ENCODE measurements at regions not wholly inside any gene's neighbourhood (a gene's known extent, or its start where the extent isn't known, plus 50 kb on each side); places are given as distances from the start of the nearest gene placed in this dataset.

- Histone ChIP-seq H2AFZ (ENCODE audit: low read depth, low read length) (no peak overlapping the region), H3K27me3 (ENCODE audit: insufficient read depth, low read depth, low read length) (no peaks in the 10 kb centered on the region), H3K9ac (ENCODE audit: low read length) (no peak overlapping the region), H3K27ac (ENCODE audit: low read length) (no peak overlapping the region), H3K4me2 (ENCODE audit: low read length) (no peak overlapping the region), H3K4me3 (ENCODE audit: low read length) (no peak overlapping the region), H4K20me1 (ENCODE audit: insufficient read depth) (no peaks in the 10 kb centered on the region), H3K9me2 (ENCODE audit: insufficient read depth, low read length) (no peaks in the 10 kb centered on the region), H3K36me3 (ENCODE audit: insufficient read depth, low read length) (no peaks in the 10 kb centered on the region), H3K9me3 (ENCODE audit: low read length) (no peaks in the 10 kb centered on the region), H3F3A (ENCODE audit: insufficient read depth, low read length, poor library complexity, severe bottlenecking) (no peaks in the 10 kb centered on the region), H3K79me2 (replicated peaks; ENCODE audit: insufficient read depth, low read length) (no peaks in the 10 kb centered on the region)
- no peak for TF ChIP-seq MXI1 (conservative IDR thresholded peaks at IDR 0.05; ENCODE audit: poor library complexity, severe bottlenecking)
- TF ChIP-seq SMC3 (conservative IDR thresholded peaks at IDR 0.05; ENCODE audit: poor library complexity) = no peak
Measured at GRCh38 chr1:221620437-221621384, 121.2 kb downstream of the DUSP10 start.

DNA sequence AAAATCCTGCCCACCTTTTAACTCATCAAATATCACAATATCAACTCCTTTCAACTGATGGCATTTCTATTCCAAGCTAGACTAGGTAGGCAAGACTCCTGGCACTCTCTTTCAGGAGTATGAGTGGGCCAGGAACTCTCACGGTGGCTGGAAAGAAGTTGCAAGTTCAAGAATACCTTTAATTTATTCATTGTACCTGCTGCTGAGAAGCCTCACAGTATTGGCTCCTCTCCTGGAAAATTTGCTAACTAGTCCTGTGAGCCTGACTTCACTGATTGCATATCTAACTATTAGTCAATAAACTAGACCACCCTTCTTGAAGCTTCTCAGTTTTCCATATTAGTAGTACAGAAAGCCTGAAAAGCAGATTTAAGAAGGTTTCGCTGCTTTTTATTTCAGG, 120.2 kb downstream of the DUSP10 start:
- H3K9me3 ChIP-seq (ENCODE audit: low read length) = no peaks in the 10 kb centered on the region
- no peaks in the 10 kb centered on the region for H3K9me2 ChIP-seq (ENCODE audit: insufficient read depth, low read length)
- H3K27ac ChIP-seq (ENCODE audit: low read length) = no peak overlapping the region
- no peaks in the 10 kb centered on the region for H4K20me1 ChIP-seq (ENCODE audit: insufficient read depth)
- no peak overlapping the region for H3K4me3 ChIP-seq (ENCODE audit: low read length)
- H3K27me3 ChIP-seq (ENCODE audit: insufficient read depth, low read depth, low read length) = no peaks in the 10 kb centered on the region
- H3F3A ChIP-seq (ENCODE audit: insufficient read depth, low read length, poor library complexity, severe bottlenecking) = no peaks in the 10 kb centered on the region
- H3K79me2 ChIP-seq (replicated peaks; ENCODE audit: insufficient read depth, low read length) = no peaks in the 10 kb centered on the region
- TF ChIP-seq, protein P1, sequence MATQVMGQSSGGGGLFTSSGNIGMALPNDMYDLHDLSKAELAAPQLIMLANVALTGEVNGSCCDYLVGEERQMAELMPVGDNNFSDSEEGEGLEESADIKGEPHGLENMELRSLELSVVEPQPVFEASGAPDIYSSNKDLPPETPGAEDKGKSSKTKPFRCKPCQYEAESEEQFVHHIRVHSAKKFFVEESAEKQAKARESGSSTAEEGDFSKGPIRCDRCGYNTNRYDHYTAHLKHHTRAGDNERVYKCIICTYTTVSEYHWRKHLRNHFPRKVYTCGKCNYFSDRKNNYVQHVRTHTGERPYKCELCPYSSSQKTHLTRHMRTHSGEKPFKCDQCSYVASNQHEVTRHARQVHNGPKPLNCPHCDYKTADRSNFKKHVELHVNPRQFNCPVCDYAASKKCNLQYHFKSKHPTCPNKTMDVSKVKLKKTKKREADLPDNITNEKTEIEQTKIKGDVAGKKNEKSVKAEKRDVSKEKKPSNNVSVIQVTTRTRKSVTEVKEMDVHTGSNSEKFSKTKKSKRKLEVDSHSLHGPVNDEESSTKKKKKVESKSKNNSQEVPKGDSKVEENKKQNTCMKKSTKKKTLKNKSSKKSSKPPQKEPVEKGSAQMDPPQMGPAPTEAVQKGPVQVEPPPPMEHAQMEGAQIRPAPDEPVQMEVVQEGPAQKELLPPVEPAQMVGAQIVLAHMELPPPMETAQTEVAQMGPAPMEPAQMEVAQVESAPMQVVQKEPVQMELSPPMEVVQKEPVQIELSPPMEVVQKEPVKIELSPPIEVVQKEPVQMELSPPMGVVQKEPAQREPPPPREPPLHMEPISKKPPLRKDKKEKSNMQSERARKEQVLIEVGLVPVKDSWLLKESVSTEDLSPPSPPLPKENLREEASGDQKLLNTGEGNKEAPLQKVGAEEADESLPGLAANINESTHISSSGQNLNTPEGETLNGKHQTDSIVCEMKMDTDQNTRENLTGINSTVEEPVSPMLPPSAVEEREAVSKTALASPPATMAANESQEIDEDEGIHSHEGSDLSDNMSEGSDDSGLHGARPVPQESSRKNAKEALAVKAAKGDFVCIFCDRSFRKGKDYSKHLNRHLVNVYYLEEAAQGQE (IDR thresholded peaks at IDR 0.05; ENCODE audit: borderline replicate concordance) = no peak
- TF ChIP-seq EP300 (conservative IDR thresholded peaks at IDR 0.05; ENCODE audit: poor library complexity, severe bottlenecking) = no peak
- no peak for TF ChIP-seq POLR2AphosphoS5 (IDR thresholded peaks at IDR 0.05)
- TF ChIP-seq, protein P2, sequence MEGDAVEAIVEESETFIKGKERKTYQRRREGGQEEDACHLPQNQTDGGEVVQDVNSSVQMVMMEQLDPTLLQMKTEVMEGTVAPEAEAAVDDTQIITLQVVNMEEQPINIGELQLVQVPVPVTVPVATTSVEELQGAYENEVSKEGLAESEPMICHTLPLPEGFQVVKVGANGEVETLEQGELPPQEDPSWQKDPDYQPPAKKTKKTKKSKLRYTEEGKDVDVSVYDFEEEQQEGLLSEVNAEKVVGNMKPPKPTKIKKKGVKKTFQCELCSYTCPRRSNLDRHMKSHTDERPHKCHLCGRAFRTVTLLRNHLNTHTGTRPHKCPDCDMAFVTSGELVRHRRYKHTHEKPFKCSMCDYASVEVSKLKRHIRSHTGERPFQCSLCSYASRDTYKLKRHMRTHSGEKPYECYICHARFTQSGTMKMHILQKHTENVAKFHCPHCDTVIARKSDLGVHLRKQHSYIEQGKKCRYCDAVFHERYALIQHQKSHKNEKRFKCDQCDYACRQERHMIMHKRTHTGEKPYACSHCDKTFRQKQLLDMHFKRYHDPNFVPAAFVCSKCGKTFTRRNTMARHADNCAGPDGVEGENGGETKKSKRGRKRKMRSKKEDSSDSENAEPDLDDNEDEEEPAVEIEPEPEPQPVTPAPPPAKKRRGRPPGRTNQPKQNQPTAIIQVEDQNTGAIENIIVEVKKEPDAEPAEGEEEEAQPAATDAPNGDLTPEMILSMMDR (IDR thresholded peaks at IDR 0.05; ENCODE audit: poor library complexity, severe bottlenecking) = no peak
- TF ChIP-seq RAD21 (conservative IDR thresholded peaks at IDR 0.05) = no peak
- TF ChIP-seq EZH2 (IDR thresholded peaks at IDR 0.05; ENCODE audit: borderline replicate concordance, insufficient read depth, low read length, poor library complexity, severe bottlenecking) = no peak
- TF ChIP-seq TAF1 (IDR thresholded peaks at IDR 0.05; ENCODE audit: low read depth) = no peak
- TF ChIP-seq MXI1 (conservative IDR thresholded peaks at IDR 0.05; ENCODE audit: poor library complexity, severe bottlenecking) = no peak
- TF ChIP-seq SMC3 (conservative IDR thresholded peaks at IDR 0.05; ENCODE audit: poor library complexity) = no peak
- H2AFZ ChIP-seq (ENCODE audit: low read depth, low read length) = no peak overlapping the region
- no peaks in the 10 kb centered on the region for H3K36me3 ChIP-seq (ENCODE audit: insufficient read depth, low read length)
- no peak overlapping the region for H3K9ac ChIP-seq (ENCODE audit: low read length)
- H3K4me2 ChIP-seq (ENCODE audit: low read length) = no peak overlapping the region
